MM.1S (cell line): ENCODE measurements at regions not wholly inside any gene's neighbourhood (a gene's known extent, or its start where the extent isn't known, plus 50 kb on each side); places are given as distances from the start of the nearest gene placed in this dataset.

Source experiments
- CTCF ChIP-seq: fragments of 300-600 bp; sonication (generic); IDR thresholded peaks from 2 replicates; pipeline ENCODE4 v1.5.1; 2016; ENCODE audit warnings: antibody characterized with exemption, low read length, mixed read lengths
- EZH2 ChIP-seq: fragments of 300-600 bp; sonication (generic); optimal IDR thresholded peaks from 2 replicates; pipeline ENCODE3; 2017; ENCODE audit warnings: low read depth, mild to moderate bottlenecking, antibody characterized with exemption, low read length, mixed read lengths
- EZH2phosphoT487 ChIP-seq: fragments of 300-600 bp; sonication (generic); IDR thresholded peaks from 2 replicates; pipeline ENCODE4 v1.6.1; 2018; ENCODE audit warnings: antibody characterized with exemption, low read length

- no peak for TF ChIP-seq CTCF
- no peak for TF ChIP-seq EZH2phosphoT487
- TF ChIP-seq EZH2, result no peak
Observed at GRCh38 chr12:116370004-116370404, 92.5 kb upstream of the MED13L start.
